ENCODE measurements at regions not wholly inside any gene's neighbourhood (a gene's known extent, or its start where the extent isn't known, plus 50 kb on each side); places are given as distances from the start of the nearest gene placed in this dataset.

- DNase-seq: peak; percentile 11
- TF ChIP-seq CTCF (IDR thresholded peaks at IDR 0.05; ENCODE audit: low read depth, low read length): no peak
- peaks cover 2% of the 10 kb centered on the region; the same call in 1 of the 2 replicates for H3K4me1 ChIP-seq
- H3K36me3 ChIP-seq: no peaks in the 10 kb centered on the region
- no peak overlapping the region for H3K4me3 ChIP-seq (ENCODE audit: low read depth, low read length)
- H3K9me3 ChIP-seq: no peaks in the 10 kb centered on the region
- no peaks in the 10 kb centered on the region for H3K27me3 ChIP-seq
These were observed 102.9 kb upstream of the MARCKS start for GRCh38 chr6:113754291-113754690.

GRCh38 chr6:113755449-113756289, 101.5 kb upstream of the MARCKS start:
- Histone ChIP-seq H3K27me3 (no peaks in the 10 kb centered on the region), H3K36me3 (no peaks in the 10 kb centered on the region), H3K4me1 (peaks cover 2% of the 10 kb centered on the region; the same call in 1 of the 2 replicates), H3K9me3 (no peaks in the 10 kb centered on the region), H3K4me3 (ENCODE audit: low read depth, low read length) (no peak overlapping the region)
- no peak for TF ChIP-seq CTCF (IDR thresholded peaks at IDR 0.05; ENCODE audit: low read depth, low read length)
- DNase-seq: no peak

- Histone ChIP-seq H3K4me3 (ENCODE audit: low read depth, low read length) (no peak overlapping the region), H3K36me3 (no peaks in the 10 kb centered on the region), H3K9me3 (no peaks in the 10 kb centered on the region), H3K4me1 (peaks cover 2% of the 10 kb centered on the region; the same call in 1 of the 2 replicates), H3K27me3 (no peaks in the 10 kb centered on the region)
- no peak for TF ChIP-seq CTCF (IDR thresholded peaks at IDR 0.05; ENCODE audit: low read depth, low read length)
- no peak for DNase-seq
These were observed 100.9 kb upstream of the MARCKS start for GRCh38 chr6:113756290-113756665.

- Histone ChIP-seq H3K4me3 (ENCODE audit: low read depth, low read length) (no peak overlapping the region), H3K27me3 (no peaks in the 10 kb centered on the region), H3K9me3 (no peaks in the 10 kb centered on the region), H3K36me3 (no peaks in the 10 kb centered on the region), H3K4me1 (peaks cover 2% of the 10 kb centered on the region; the same call in 1 of the 2 replicates)
- no peak for DNase-seq
- no peak for TF ChIP-seq CTCF (IDR thresholded peaks at IDR 0.05; ENCODE audit: low read depth, low read length)
These were observed 98.9 kb upstream of the MARCKS start for GRCh38 chr6:113758214-113758613.

- Histone ChIP-seq H3K4me3 (ENCODE audit: low read depth, low read length) (no peak overlapping the region), H3K9me3 (no peaks in the 10 kb centered on the region), H3K27me3 (no peaks in the 10 kb centered on the region), H3K4me1 (peaks cover 2% of the 10 kb centered on the region; the same call in 1 of the 2 replicates), H3K36me3 (no peaks in the 10 kb centered on the region)
- no peak for DNase-seq
- TF ChIP-seq CTCF (IDR thresholded peaks at IDR 0.05; ENCODE audit: low read depth, low read length): no peak
These were observed 98.1 kb upstream of the MARCKS start for GRCh38 chr6:113758826-113759574.

GRCh38 chr6:113762641-113763040, 94.5 kb upstream of the MARCKS start:
- H3K4me1 ChIP-seq: no peaks in the 10 kb centered on the region
- no peak for TF ChIP-seq CTCF (IDR thresholded peaks at IDR 0.05; ENCODE audit: low read depth, low read length)
- H3K27me3 ChIP-seq: no peaks in the 10 kb centered on the region
- H3K36me3 ChIP-seq: no peaks in the 10 kb centered on the region
- H3K4me3 ChIP-seq (ENCODE audit: low read depth, low read length): no peak overlapping the region
- no peaks in the 10 kb centered on the region for H3K9me3 ChIP-seq
- DNase-seq: no peak
